HG03175 (cell line): ENCODE measurements at regions not wholly inside any gene's neighbourhood (a gene's known extent, or its start where the extent isn't known, plus 50 kb on each side); places are given as distances from the start of the nearest gene placed in this dataset.

ENCODE experiments used
- ATAC-seq: cut with Tn5 transposase; IDR thresholded peaks from one replicate; pipeline ENCODE4 v1.9.1; 2021; ENCODE audit warnings: mild to moderate bottlenecking, moderate library complexity; ENCODE audit not compliant: unreplicated experiment

DNA sequence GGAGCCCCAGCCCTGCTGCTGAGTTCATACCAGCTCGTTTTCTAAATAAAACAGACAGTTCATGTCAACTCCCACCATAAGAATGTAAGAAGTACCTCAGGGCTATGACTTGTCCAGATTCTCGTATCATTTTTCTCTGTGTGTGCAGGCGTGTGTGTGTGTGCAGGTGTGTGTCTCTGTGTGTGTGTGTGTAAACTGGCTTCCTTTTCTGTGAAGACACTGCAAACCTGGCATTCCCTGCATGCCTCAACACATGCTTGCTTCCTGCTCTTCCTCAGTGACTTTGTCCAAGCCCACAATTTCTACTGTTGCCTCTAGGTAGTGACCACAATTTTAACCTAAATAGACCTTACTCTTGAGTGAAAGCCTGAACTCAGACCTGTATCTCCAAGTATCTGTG, 879.0 kb downstream of the SLC4A3 start:
- ATAC-seq, result no peak

DNA sequence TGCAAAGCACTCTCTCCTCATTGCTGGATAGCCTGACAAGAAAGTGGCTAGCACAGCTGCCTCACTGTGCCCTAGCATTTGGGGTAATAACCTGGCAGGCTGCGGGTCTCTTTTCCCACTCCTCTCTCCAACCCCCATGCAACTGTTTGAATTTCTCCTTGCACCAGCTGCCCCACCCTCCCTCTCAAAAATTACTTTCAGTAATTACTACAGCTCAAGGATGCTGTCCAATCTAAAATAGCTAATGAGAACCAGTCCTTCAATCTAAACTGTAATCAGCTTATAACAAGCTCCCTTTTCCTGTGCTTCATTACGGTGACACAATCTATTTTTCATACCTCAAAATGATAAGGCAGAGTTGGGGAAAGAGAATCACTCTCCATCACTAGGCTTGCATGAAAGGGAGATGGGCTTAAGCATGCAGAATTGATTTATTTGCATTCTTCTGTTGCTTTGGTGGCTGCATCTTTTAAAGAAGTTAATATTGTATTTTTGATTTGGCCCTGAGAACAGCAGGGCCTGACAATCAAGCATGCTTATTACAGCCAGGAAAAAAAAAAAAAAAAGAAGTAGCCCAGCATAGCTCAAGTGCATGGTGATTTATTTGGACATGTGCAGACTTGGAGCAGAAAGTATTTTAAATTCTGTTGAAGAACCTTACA, 881.8 kb downstream of the SLC4A3 start:
- ATAC-seq, result no peak

DNA sequence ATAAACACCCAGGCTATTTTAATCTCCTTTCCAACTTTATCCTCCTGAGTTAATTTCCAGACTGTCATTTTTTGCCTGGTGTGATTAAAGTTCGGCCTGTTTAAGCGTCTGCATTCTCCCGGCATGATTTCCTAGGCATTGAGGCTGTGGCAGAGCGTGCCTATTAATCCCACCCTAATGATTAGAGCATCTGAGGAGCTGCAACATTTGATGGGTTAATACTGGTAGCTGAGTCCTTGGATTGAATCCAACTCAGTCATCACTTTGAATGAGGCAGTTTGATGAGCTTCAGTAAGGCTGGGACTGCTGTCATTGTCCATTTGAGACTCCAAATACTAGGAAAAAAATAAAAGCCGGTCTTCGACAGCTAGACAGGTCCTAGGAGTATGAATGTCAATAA, 882.5 kb downstream of the SLC4A3 start:
- no peak for ATAC-seq

DNA sequence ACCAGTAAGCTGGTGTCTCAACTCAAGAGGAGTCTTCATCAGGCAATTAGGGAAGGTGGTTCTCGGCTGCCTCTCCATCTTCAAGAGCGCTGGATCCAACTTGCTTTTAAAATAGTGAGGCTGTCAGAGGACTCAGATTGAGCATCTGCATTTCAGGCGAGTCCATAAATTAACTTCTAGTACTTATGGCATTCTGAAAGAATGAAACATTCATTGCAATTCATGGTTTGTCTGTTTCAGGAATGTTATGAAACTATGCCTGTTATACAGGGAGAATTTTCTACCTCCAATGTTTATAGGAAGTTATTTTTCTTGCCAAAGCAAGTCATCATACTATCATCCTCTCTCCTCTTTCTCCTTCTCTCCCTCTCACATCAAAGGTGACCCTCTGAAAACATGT, 883.2 kb downstream of the SLC4A3 start:
- ATAC-seq, result no peak

DNA sequence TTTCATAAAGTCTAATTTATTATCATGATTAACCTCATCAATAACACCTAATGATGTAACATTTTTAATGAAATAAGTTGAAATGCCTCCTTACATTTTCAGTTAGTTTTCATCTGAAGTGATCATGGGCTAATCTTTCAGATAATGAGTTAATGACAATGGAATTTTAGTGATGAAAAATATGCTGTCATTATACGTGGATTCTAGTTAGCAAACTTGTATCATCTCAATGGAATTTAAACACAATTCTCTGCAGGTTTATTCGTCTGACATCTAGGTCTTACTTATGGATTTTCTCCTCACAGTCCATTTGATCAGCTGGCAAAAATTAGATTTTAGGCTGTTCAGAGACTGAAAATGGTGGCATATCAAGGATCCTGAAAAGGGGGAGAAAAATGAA, 885.0 kb downstream of the SLC4A3 start:
- ATAC-seq, result no peak

DNA sequence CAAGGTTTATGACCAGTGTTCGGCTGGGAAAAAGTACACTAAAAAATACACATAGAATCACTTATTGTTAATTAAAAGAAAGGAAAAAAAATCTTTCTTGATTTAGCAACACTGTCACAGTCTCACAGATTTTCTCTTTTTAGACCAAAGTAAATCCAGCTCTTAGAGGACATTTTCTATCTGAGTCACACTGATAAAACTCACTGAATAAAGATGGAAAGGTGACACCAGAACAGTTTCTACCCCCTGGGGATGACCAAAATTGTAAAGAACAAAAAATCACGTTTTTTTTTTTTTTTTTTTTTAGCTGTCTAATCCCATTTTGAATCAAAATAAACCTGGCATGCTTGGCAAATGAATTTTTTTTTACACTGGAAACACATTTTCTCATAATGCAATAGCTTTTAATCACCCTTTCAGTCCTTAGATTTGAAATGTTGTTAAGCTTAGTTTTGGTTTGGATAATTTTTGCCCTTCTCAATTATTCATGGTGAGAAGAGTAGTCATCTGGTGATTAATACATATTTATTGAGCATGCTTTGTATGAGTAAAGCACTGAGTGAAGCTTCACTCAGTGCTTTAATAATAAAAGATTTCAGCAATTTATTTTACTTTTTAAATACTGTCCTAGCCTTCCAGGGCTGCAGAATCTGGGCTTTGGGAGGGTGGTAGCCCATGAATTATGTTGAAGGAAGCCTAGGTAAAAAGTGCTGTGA, 886.3 kb downstream of the SLC4A3 start:
- ATAC-seq, result no peak

DNA sequence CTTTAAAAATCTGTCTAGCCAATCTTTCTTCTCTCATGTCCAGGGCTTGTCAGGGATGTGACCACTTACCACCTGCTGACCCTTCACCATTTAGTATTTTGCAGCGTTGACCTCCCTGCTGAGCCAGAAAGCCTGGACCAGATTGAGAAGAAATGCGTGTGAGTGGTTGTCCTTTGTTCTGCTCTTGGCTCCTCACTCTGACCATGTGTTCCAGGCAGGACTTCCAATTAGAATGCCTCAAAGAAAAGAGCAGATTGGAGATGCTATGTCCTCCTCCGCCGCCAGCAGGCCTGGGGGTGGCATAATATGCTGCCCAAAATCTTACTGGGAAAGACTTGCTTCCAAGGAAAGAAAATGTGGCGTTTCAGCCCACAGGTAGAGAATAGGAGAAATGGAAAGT, 894.1 kb downstream of the SLC4A3 start:
- no peak for ATAC-seq

DNA sequence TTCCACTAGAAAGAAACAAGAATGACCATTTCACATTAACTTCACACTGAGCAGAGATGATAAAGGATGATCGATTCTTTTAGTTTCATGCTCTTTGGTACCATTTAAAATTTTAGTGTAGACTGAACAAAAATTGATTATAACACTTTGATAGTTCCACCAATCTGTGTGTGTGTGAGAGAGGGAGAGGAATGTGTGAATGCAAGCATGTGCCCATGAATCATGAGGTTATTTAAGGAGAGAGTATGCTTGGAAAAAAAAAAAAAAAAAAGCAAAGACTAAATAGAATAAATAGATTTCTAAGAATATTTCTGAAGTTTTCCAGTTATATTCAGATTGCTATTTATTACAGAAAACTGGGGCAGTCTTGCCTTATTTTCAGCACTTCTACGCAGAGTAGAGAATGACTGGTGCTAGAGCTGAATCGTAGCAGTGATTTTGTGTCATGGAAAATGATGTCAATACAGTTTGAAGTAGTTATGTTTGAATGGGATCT, 900.8 kb downstream of the SLC4A3 start:
- no peak for ATAC-seq

DNA sequence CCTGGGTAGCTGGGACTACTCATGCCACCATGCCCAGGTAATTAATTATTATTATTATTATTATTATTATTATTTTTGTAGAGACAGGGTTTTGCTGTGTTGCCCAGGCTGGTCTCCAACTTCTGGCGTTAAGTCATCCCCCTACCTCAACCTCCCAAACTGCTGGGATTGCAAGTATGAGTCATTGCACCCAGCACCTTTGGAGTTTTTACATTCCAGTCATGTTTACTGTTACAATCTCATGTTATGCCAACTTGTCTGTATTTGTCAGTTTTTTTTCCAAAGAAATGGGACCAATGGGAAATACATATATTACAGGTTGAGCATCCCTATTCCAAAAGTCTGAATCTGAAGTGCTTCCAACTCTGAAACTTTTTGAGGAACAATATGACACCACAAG, 903.8 kb downstream of the SLC4A3 start:
- ATAC-seq, result no peak

DNA sequence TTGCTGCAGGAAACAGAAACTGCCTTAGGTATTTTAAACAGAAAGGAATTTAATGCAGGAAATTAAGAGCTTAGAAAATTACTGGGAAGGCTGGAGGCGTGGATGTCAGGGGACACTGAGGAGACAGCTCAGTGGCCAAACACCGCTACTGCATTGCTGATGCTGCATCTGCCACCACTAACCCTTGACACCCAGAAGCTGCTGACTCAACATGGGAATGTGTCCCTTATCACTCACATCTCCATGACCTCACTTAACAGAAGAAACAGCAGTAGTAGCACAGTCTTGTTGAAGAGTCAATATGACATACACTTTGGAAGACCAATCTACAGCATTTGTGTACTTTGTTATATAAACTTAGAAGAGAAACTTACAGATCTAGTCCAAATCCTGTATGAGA, 906.1 kb downstream of the SLC4A3 start:
- peak; percentile 88 for ATAC-seq

DNA sequence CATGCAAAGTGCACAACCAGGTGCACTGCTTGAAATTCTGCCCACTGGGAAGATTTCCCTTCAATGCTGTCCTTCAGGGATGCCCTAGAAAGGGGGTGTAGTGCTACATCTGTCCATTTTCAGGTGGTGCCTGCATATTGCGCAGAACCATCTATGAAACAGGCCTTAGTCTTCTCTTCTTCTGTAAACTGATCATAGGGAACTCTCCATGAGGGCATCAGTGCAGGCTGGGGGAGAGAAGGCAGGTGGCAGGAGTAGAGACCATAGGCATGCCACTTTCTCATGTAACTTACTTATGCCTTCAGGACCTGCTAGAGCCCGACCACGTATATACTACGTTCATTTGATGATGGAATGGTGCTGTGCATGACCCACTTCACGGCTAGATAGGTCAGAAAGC, 912.1 kb downstream of the SLC4A3 start:
- ATAC-seq, result no peak

DNA sequence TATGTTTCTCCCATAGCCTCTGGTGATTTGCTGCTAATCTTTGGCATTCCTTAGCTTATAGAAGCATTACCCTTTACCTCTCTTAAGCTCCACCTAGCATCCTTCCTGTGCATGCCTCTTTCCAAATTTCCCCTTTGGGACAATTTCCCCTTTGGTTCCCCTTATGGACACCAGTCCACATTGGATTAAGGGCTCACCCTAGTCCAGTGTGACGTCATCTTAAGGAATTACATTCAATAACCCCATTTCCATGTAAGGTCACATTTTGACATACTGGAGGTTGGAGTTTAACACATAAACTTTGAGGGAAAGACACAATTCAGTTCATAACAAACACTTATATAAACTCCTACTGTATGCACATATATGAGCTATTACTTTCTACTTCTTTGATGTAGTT, 916.6 kb downstream of the SLC4A3 start:
- ATAC-seq, result no peak

DNA sequence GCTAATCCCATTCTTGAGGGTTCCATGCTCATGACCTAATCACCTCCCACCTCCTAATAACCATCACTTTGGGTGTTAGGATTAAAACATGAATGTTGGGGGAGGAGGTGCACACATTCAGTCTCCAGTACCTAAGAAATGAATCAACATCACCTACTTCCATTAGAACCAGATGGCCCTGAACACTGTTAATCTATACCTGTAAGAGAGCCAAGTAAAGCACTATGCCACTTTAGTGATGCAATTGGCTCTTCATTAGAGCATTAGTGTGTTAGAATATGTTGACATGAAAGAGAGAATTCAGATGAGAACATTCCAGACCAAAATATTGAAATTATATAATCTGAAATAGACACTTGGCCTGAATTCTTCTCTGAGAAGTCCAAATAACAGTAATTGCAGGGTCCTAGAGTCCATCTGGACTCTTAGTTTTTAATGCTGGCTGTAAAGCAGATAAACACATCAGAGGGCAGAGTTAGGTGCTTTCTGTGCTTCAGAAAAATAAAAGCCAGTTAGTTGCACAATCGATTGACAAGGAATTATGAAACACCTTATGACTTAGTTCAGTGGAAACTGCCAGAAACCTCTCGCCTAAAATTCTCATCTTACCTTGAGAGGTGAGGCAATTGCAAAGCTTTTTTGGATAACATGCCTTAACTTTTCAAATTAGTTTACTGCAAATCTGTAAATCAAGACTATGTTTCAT, 923.7 kb downstream of the SLC4A3 start:
- ATAC-seq, result no peak

DNA sequence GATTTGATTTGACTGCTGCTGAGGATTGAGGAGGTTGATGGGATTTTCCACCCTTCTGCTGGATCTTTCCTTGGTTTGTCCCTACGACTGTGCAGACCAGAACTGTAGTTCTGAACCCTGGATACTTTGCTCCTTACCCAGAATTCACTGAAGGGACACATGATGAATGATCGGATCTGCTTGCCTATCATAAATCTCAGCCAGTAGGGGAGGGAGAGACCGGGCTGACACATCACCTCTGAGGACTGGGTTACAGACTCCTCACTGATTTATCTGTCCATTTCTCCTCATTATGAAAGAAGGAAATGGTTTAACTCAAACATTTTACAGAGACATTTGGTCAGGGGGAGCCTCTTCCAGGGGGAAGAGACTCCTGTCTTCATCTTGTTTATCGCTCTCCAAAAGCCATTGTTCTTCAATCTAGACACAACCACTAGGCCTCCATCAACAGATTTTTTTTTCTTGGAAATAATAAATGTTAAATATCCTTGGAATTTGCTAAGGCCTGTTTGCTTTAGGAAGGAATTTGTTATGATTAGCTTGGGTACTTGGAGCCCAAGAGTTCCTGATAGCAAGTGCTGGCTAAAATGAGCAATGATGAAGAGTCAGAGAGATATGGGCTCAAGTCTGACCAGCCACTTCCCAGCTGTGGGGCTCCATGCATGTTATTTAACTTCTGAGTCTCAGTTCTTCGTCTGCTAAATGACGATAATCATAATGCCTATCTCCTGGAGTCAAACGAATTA, 925.5 kb downstream of the SLC4A3 start:
- ATAC-seq, result no peak

DNA sequence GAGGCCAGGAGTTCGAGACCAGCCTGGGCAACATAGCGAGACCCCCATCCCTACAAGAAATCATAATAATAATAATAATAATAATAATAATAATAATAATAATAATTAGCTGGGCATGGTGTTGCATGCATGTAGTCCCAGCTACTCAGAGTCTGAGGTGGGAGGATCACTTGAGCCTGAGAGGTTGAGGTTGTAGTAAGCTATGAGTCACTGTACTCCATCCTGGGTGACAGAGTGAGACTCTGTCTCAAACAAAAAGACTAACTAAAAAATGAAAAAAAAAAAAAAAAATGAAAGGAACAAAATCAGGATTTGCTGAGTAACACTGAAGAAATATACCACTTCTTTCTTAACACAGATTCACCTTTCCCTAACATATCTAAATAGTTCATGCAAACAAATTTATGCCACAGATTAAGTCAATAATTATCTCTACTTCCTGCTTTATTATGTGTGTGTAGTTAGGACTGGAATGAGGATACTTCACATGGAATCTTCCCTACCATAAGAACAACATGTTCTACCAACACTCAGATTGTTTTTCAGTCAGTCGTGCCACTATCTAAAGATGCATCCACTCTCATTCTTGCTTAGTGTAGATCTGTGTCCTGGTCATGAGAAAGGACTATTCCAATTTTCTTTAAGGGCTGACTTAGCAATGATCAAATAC, 928.7 kb downstream of the SLC4A3 start:
- ATAC-seq, result no peak

DNA sequence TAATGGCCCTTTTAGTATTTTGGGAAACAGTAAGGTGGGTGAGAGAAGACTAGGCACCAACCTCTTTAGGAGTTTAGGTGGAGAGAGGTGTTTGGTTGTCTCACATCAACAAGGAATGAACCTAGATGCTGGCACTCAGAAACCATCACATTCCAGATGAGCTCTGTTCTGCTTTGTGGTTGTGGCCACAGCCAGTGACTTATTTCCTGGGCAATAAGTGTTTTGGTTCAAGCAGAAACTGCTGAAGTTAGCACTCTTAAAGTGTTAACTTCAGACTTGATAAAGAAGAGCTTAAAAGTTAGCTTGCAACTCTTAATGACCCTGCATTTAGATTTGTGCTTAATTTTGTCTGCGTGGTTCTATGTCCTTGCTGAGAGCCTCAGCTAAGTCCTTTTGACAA, 929.2 kb downstream of the SLC4A3 start:
- ATAC-seq, result no peak

DNA sequence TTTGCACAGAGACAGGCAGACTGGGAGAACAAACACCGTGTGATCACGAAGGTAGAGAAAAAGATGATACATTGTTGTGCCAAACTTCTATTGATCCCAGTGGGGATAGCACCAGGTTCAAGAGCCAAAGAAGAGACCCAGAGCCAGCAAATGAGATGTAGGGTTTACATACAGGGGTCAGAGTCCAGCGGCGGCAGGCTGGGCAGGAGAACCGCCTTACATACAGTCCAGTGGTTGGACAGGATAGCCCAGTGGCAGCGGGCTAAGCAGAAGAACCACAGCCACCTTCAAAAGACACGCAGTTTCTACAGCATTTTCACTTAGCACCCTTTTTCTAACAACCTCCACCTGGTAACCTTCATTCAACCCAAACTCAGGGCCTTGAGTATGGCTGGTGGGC, 932.8 kb downstream of the SLC4A3 start:
- no peak for ATAC-seq

DNA sequence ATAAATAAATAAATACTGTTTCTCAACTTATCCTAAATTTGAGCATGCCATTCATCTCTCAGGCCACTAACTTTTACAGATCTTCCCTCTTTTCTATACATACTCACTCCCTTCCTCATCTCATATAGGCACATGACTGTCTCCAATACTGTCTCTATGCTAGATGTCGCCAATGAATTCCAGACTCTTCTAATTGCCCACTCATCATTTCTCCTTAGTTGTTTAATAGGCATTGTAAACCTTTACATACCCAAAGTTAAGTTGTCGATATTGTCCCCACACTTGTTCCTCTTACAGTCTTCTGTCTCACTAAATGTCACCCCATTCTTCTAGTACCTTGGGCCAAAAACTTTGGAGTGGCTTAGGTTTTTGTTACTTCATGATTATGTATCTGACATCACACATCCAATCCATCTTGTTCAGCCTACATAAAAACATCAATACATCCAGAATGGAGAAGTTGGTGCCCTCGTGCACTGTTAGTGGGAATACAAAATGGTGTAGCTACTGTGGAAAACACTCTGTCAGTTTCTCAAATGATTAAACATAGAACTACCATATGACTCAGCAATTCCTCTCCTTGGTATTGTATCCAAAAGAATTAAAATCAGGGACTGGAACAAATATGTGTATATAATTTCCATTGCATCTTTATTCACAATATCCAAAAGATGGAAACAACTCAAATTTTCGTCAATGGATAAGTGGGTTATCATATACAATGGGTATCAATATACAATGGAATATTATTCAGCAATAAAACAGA, 935.1 kb downstream of the SLC4A3 start:
- no peak for ATAC-seq

DNA sequence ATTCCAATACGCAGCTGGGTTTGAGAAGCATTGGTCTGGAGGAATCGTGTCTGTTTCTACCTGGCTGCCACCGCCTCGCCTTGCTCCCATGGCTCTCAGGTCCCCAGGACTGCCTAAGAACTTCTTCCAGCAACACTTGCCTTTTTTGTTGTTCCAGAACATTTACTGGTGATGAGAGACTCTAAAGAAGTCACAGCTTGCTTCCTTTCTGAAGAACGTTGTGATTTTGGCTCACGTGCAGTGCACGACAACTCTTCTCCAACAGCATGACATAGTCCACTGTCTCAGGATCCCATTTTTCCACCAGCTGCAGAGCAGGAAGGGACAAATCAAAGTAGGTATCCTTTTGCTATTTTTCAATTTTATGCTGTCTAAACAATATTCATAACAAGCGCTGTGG, 940.9 kb downstream of the SLC4A3 start:
- no peak for ATAC-seq
